ENCODE measurements at regions not wholly inside any gene's neighbourhood (a gene's known extent, or its start where the extent isn't known, plus 50 kb on each side); places are given as distances from the start of the nearest gene placed in this dataset.

DNA sequence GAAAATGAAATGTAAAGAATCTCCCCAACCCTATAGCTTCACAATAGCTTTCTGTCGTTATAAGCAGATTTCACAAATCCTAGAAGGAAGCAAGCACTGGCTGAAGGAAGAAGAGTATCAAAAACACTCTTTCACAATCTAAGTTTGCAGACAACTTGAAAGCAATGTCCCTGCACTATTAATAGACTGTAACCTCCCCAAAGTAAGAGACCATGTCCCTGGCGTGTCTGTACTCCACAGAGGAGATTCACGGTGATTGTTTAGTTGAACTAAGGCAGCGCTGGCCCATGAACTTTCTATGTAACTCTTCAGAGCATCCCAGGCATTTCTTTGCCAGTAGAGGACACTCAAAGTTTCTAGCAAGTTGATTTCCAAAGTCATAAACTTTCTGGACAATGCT is 128.0 kb upstream of the HNRNPA3 start:
- WGBS, 2 donors: 30 to 36% methylated on average over 4 of the region's 4 CpGs
- Histone ChIP-seq H3K4me3 (no peak overlapping the region), H3K27me3 (no peaks in the 10 kb centered on the region), H3K4me1 (no peaks in the 10 kb centered on the region), H3K36me3 (no peaks in the 10 kb centered on the region), H3K9me3 (no peaks in the 10 kb centered on the region), H3K27ac (no peak overlapping the region)
- TF ChIP-seq, protein P1, sequence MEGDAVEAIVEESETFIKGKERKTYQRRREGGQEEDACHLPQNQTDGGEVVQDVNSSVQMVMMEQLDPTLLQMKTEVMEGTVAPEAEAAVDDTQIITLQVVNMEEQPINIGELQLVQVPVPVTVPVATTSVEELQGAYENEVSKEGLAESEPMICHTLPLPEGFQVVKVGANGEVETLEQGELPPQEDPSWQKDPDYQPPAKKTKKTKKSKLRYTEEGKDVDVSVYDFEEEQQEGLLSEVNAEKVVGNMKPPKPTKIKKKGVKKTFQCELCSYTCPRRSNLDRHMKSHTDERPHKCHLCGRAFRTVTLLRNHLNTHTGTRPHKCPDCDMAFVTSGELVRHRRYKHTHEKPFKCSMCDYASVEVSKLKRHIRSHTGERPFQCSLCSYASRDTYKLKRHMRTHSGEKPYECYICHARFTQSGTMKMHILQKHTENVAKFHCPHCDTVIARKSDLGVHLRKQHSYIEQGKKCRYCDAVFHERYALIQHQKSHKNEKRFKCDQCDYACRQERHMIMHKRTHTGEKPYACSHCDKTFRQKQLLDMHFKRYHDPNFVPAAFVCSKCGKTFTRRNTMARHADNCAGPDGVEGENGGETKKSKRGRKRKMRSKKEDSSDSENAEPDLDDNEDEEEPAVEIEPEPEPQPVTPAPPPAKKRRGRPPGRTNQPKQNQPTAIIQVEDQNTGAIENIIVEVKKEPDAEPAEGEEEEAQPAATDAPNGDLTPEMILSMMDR (IDR thresholded peaks at IDR 0.05): no peak
- DNase-seq (ENCODE audit: low spot score in 2 of 2): no peak

DNA sequence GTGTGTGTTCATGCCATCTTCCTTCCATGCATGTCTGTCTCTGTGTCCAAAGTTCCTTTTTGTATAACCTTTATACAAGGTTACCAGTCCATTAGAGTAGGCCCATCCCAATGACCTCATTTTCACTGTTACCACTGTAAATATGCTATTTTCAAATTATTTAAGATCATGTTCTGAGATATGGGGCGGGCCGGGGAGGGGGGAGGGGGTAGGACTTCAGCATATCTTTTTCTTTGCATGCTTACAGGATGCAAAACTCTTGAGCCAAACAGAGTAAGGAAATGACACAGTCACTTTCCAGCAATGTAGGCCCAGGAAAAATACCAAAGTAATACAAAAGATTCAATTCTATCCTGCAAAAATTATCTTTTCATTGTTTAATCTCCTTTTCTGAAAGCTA is 124.1 kb upstream of the HNRNPA3 start:
- no peaks in the 10 kb centered on the region for H3K9me3 ChIP-seq
- H3K27me3 ChIP-seq: no peaks in the 10 kb centered on the region
- WGBS, 2 donors: 61 to 86% methylated on average over 2 of the region's 2 CpGs
- no peak overlapping the region for H3K4me3 ChIP-seq
- TF ChIP-seq POLR2A (IDR thresholded peaks at IDR 0.05): no peak
- no peak for TF ChIP-seq EP300 (IDR thresholded peaks at IDR 0.05)
- TF ChIP-seq, protein P1 (IDR thresholded peaks at IDR 0.05): no peak
- no peaks in the 10 kb centered on the region for H3K36me3 ChIP-seq
- H3K4me1 ChIP-seq: no peaks in the 10 kb centered on the region
- DNase-seq (ENCODE audit: low spot score in 2 of 2): no peak
- no peak overlapping the region for H3K27ac ChIP-seq

DNA sequence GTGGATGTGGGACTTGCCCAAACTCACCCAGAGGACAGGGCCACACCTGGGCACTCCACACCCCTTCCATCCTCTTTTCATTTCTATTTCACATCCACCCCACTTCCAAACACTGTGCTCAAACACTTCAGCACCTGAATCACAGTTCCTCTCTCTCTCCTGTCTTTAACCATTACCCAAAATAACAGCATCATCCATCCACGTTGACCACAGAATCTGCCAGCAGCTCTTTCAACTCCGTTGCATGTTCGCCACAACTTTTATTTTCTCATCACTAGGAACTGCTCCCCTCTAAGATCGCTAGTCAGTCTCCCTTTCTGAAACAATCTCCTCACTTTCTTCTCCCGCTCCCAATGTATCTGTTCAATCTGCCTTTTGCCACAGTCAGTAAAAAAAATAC is 121.6 kb upstream of the HNRNPA3 start:
- TF ChIP-seq, protein P1 (IDR thresholded peaks at IDR 0.05): no peak
- TF ChIP-seq EP300 (IDR thresholded peaks at IDR 0.05): no peak
- TF ChIP-seq POLR2A (IDR thresholded peaks at IDR 0.05): no peak
- Histone ChIP-seq H3K27ac (no peak overlapping the region), H3K4me3 (no peak overlapping the region), H3K4me1 (no peaks in the 10 kb centered on the region), H3K9me3 (no peaks in the 10 kb centered on the region), H3K27me3 (no peaks in the 10 kb centered on the region), H3K36me3 (no peaks in the 10 kb centered on the region)
- DNase-seq (ENCODE audit: low spot score in 2 of 2): no peak
- WGBS, 2 donors: 86 to 88% methylated on average over 5 of the region's 5 CpGs

DNA sequence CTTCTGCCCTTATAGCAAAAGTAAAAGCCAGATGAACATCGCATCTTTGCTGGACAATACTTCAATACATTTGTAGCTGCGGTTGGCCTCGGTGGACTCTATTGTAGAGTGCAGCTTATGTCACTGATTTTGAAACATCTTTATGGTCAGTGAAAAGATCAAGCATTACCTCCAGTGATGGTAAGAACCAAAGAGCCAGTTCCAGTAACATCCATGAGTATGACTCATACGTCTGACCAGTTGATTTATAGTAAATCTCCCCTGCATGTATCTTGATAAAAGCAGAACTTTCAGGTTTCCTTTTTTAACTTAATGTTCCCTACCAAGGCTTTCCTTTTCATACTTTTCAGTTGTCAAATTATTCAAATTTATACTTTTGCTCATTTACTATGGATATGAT is 119.2 kb upstream of the HNRNPA3 start:
- WGBS, 2 donors: 82 to 90% methylated on average over 4 of the region's 4 CpGs
- no peak overlapping the region for H3K4me3 ChIP-seq
- TF ChIP-seq POLR2A (IDR thresholded peaks at IDR 0.05) (no peak), EP300 (IDR thresholded peaks at IDR 0.05) (no peak)
- TF ChIP-seq, protein P1 (IDR thresholded peaks at IDR 0.05): no peak
- H3K36me3 ChIP-seq: no peaks in the 10 kb centered on the region
- H3K4me1 ChIP-seq: no peaks in the 10 kb centered on the region
- H3K27ac ChIP-seq: no peak overlapping the region
- no peaks in the 10 kb centered on the region for H3K27me3 ChIP-seq
- no peak for DNase-seq (ENCODE audit: low spot score in 2 of 2)
- no peaks in the 10 kb centered on the region for H3K9me3 ChIP-seq

DNA sequence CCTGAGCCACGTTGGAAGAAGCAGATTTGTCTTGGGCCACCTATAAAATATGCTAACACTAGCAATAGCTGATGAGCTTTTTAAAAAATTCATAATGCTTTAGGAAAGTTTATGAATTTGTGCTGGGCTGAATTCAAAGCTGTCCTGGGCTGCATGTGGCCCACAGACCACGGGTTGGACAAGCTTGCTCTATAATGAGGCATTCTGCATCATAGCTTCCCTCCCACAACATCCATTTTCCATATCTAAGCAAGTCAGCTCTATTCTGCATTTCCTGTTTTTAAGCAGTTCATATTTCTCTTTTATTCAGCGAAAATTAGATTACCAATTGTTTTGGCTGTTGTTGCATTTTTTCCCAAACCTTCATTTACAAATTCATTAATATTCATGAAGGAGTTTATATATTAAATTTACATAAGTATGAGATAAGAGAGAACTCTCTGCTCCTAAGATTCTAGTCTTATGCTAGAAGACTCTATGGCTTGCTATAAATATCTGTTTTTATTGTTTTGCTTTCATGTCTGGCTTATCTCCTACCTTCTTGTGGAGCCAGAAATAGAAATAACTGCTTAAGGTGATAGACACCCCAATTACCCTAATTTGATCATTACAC is 114.5 kb upstream of the HNRNPA3 start:
- TF ChIP-seq, protein P1 (IDR thresholded peaks at IDR 0.05): no peak
- no peak for TF ChIP-seq POLR2A (IDR thresholded peaks at IDR 0.05)
- no peak for TF ChIP-seq EP300 (IDR thresholded peaks at IDR 0.05)
- no peaks in the 10 kb centered on the region for H3K4me1 ChIP-seq
- no peak overlapping the region for H3K4me3 ChIP-seq
- H3K36me3 ChIP-seq: no peaks in the 10 kb centered on the region
- H3K9me3 ChIP-seq: peaks cover 0 to 5% (median 0%) of the 10 kb centered on the region in 4 donors
- no peak for DNase-seq (ENCODE audit: low spot score in 2 of 2)
- WGBS, 2 donors: 55 to 65% methylated on average over 3 of the region's 3 CpGs
- H3K27ac ChIP-seq: no peak overlapping the region
- no peaks in the 10 kb centered on the region for H3K27me3 ChIP-seq
